K562 (cell line): ENCODE measurements at regions not wholly inside any gene's neighbourhood (a gene's known extent, or its start where the extent isn't known, plus 50 kb on each side); places are given as distances from the start of the nearest gene placed in this dataset.

Experiments
- ATAC-seq: fragments of 200-7000 bp; cut with Tn5 transposase; 3 replicates; pipeline ENCODE4 v1.9.1; 2020; ENCODE audit warnings: moderate library complexity
- BruUV-seq: library from RNA; stranded (reverse); fragments of 400-500 nt; replicated peaks from 2 replicates; lab custom pipeline; 2021; lab: Mats Ljungman, UMichigan
- CTCF ChIA-PET: fragments of 300-600 bp; formaldehyde crosslinking; extraction: SDS; loops from one replicate; lab custom pipeline; 2021; ENCODE audit warnings: low intra/inter-chr PET ratio; lab: Yijun Ruan, JAX
- POLR2A ChIA-PET: fragments of 300-600, 350-650 bp; sonication (Branson Sonifier 250); formaldehyde crosslinking; extraction: SDS; loops from one replicate; lab custom pipeline; 2021; ENCODE audit warnings: antibody characterized with exemption, inconsistent platforms; lab: Yijun Ruan, JAX
- DNase-seq, 4 experiments: peaks; one replicate each; pipeline versions ENCODE4 v3.0.0 to v3.0.0-alpha.2; 2011 to 2018; ENCODE audit warnings: low spot score in 3 of 4, mixed read lengths in 3 of 4; ENCODE audit errors: extremely low read depth in 1 of 4
- FAIRE-seq: peaks from 2 replicates; lab custom pipeline; 2011; peaks lifted over from hg19 to GRCh38; lab: Jason Lieb, UNC
- H2AFZ ChIP-seq: 2 replicates; pipeline ENCODE4 v1.6.0; 2011; ENCODE audit warnings: low read depth, low read length, control low read depth, inconsistent platforms
- H3K27ac ChIP-seq: fragments of 200-600 bp; 3 replicates; pipeline ENCODE4 v1.8.0; 2011; ENCODE audit warnings: low read depth, mild to moderate bottlenecking, control low read depth, inconsistent platforms, low read length, moderate library complexity, mixed read lengths; ENCODE audit errors: extremely low read depth
- H3K27me3 ChIP-seq, 2 experiments: fragments of 300-600 bp in 1 of 2; 2 replicates in 1 of 2; 3 replicates in 1 of 2; pipeline versions ENCODE4 v1.6.0 to v1.8.0; 2011; ENCODE audit warnings: inconsistent platforms in 2 of 2, low read length in 2 of 2, mild to moderate bottlenecking in 1 of 2, mixed read lengths in 1 of 2, moderate library complexity in 1 of 2; ENCODE audit not compliant: control insufficient read depth in 2 of 2, insufficient read depth in 2 of 2
- H3K36me3 ChIP-seq: fragments of 300-600 bp; 3 replicates; pipeline ENCODE4 v1.8.0; 2011; ENCODE audit warnings: mild to moderate bottlenecking, low read length, inconsistent platforms; ENCODE audit not compliant: control insufficient read depth, insufficient read depth
- H3K4me1 ChIP-seq, 2 experiments: fragments of 200-600 bp in 1 of 2; replicated peaks in 1 of 2; 2 replicates in 1 of 2; 3 replicates in 1 of 2; pipeline versions ENCODE4 v1.5.1 to v1.8.0; 2011; ENCODE audit warnings: inconsistent platforms in 2 of 2, low read length in 2 of 2, mild to moderate bottlenecking in 1 of 2, mixed read lengths in 1 of 2, moderate library complexity in 1 of 2; ENCODE audit not compliant: control insufficient read depth in 2 of 2, insufficient read depth in 2 of 2
- H3K4me2 ChIP-seq: 2 replicates; pipeline ENCODE4 v1.6.1; 2011; ENCODE audit warnings: low read length, control low read depth, inconsistent platforms, mixed read lengths; ENCODE audit not compliant: insufficient read depth
- H3K4me3 ChIP-seq: fragments of 200-600 bp; sonication (generic), shearing (Covaris generic); 2 replicates; pipeline ENCODE4 v1.5.1; 2016; ENCODE audit warnings: control low read depth, inconsistent platforms
- H3K79me2 ChIP-seq: fragments of 200-600 bp; 3 replicates; pipeline ENCODE4 v1.8.0; 2011; ENCODE audit warnings: low read length, inconsistent platforms; ENCODE audit not compliant: control insufficient read depth, insufficient read depth
- H3K9ac ChIP-seq, 2 experiments: 2 replicates each; pipeline versions ENCODE4 v1.6.0 to v1.6.1; 2011; ENCODE audit warnings: low read depth in 2 of 2, low read length in 2 of 2, control low read depth in 1 of 2, inconsistent platforms in 1 of 2, mild to moderate bottlenecking in 1 of 2, mixed read lengths in 1 of 2; ENCODE audit not compliant: insufficient read depth in 1 of 2
- H3K9me1 ChIP-seq: one replicate; pipeline ENCODE4 v1.6.0; 2011; ENCODE audit warnings: inconsistent platforms, mild to moderate bottlenecking, low read length, moderate library complexity; ENCODE audit not compliant: control insufficient read depth, insufficient read depth
- H3K9me3 ChIP-seq: replicated peaks from 2 replicates; pipeline ENCODE4 v1.5.1; 2011; ENCODE audit warnings: low read depth, low read length, inconsistent platforms; ENCODE audit not compliant: control insufficient read depth, insufficient read depth
- H4K20me1 ChIP-seq: replicated peaks from 2 replicates; pipeline ENCODE4 v1.6.1; 2011; ENCODE audit warnings: low read length, inconsistent platforms, mixed read lengths; ENCODE audit not compliant: control insufficient read depth, insufficient read depth
- AFF1 ChIP-seq, 2 experiments: fragments of 450-650 bp; IDR thresholded peaks; 2 replicates each; pipeline ENCODE4 v1.6.1; 2018; ENCODE audit warnings: mild to moderate bottlenecking in 2 of 2, low read depth in 1 of 2; ENCODE audit not compliant: partially characterized antibody in 2 of 2
- HSF4 ChIP-seq: fragments of 250-450 bp; sonication (Bioruptor Pico); IDR thresholded peaks from 2 replicates; pipeline ENCODE4 v2.1.2; 2022; ENCODE audit warnings: mild to moderate bottlenecking, moderate library complexity, borderline replicate concordance
- KLF1 ChIP-seq: fragments of 450-650 bp; IDR thresholded peaks from 2 replicates; pipeline ENCODE4 v1.6.1; 2016; ENCODE audit warnings: missing genetic modification characterization, missing compliant biosample characterization
- NRF1 ChIP-seq, 2 experiments: fragments of 450-650 bp; IDR thresholded peaks in 1 of 2; conservative IDR thresholded peaks in 1 of 2; 2 replicates each; pipeline ENCODE4 v1.6.1; 2014; ENCODE audit warnings: mild to moderate bottlenecking in 2 of 2
- PYGO2 ChIP-seq: fragments of 450-650 bp; IDR thresholded peaks from 2 replicates; pipeline ENCODE4 v1.6.1; 2016; ENCODE audit warnings: mild to moderate bottlenecking, missing genetic modification characterization, moderate library complexity, missing compliant biosample characterization
- RCOR1 ChIP-seq, 2 experiments: IDR thresholded peaks; 2 replicates each; pipeline ENCODE4 v1.6.1; 2012; ENCODE audit warnings: low read depth in 2 of 2, low read length in 2 of 2, borderline replicate concordance in 1 of 2, improper control_type of control experiment in 1 of 2
- TAF15 ChIP-seq: fragments of 200-400 bp; formaldehyde crosslinking; IDR thresholded peaks from 2 replicates; pipeline ENCODE4 v1.6.1; 2017; ENCODE audit warnings: mild to moderate bottlenecking, low read depth, low read length, moderate library complexity
- TEAD2 ChIP-seq: fragments of 450-650 bp; IDR thresholded peaks from 2 replicates; pipeline ENCODE4 v1.6.1; 2016; ENCODE audit warnings: missing genetic modification characterization, control low read depth, missing compliant biosample characterization
- ZNF239 ChIP-seq: fragments of 250-450 bp; sonication (Bioruptor Pico); IDR thresholded peaks from 2 replicates; pipeline ENCODE4 v1.4.0; 2020; ENCODE audit warnings: mild to moderate bottlenecking
- WGBS: fragments of 100-300 bp; shearing (Covaris generic); methylation state at CpG from one replicate; pipeline ENCODE4 v1.1.6; 2016; ENCODE audit warnings: low coverage, mixed read lengths; ENCODE audit not compliant: insufficient coverage; ENCODE audit errors: missing lambda C conversion rate; 5-methylcytosine and 5-hydroxymethylcytosine counted together
- in situ Hi-C: fragments of 300-500 bp; cut with MboI; formaldehyde crosslinking; loops from 4 replicates; pipeline ENCODE4 v1.15.0; 2018; ENCODE audit warnings: inconsistent platforms, mixed read lengths
- intact Hi-C: fragments of 100-400 bp; cut with micrococcal nuclease; formaldehyde crosslinking; loops from 2 replicates; pipeline ENCODE4 v1.14.2; 2022
- TF ChIP-seq, protein P1 (sequence below): fragments of 250-450 bp; sonication (Bioruptor Pico); IDR thresholded peaks from 2 replicates; pipeline ENCODE4 v1.8.0; 2021; ENCODE audit warnings: borderline replicate concordance, mild to moderate bottlenecking, moderate library complexity; ENCODE audit not compliant: poor library complexity, severe bottlenecking

GRCh38 chr18:29087616-29088246 lies 910.8 kb upstream of the CDH2 start:
- FAIRE-seq (no peak), ATAC-seq (no peak), DNase-seq (no peak)
- Histone ChIP-seq H3K27ac (no peak overlapping the region), H3K9me3 (no peaks in the 10 kb centered on the region), H3K9ac (no peak overlapping the region), H3K4me1 (no peaks in the 10 kb centered on the region), H4K20me1 (no peaks in the 10 kb centered on the region), H3K36me3 (no peaks in the 10 kb centered on the region), H3K4me2 (no peak overlapping the region), H3K27me3 (no peaks in the 10 kb centered on the region), H3K9me1 (no peaks in the 10 kb centered on the region), H3K79me2 (no peaks in the 10 kb centered on the region), H3K4me3 (no peak overlapping the region), H2AFZ (no peak overlapping the region)
- CTCF ChIA-PET: no interaction called here
- intact Hi-C loops (no loop called here), in situ Hi-C loops (no loop called here)
- BruUV-seq: no TSS peak
- POLR2A ChIA-PET: no interaction called here
- 1% methylated on average over 3 of the region's 3 CpGs for WGBS
- no peak for TF ChIP-seq TAF15
- TF ChIP-seq, protein P1, sequence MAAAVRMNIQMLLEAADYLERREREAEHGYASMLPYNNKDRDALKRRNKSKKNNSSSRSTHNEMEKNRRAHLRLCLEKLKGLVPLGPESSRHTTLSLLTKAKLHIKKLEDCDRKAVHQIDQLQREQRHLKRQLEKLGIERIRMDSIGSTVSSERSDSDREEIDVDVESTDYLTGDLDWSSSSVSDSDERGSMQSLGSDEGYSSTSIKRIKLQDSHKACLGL (CRISPR knock-in tag): no peak
- TF ChIP-seq PYGO2 (tag): no peak
- TF ChIP-seq NRF1 (conservative IDR thresholded peaks at IDR 0.05 in 1 of 2, IDR thresholded peaks at IDR 0.05 in 1 of 2): no peak
- TF ChIP-seq TEAD2: no peak
- TF ChIP-seq ZNF239: no peak
- no peak for TF ChIP-seq HSF4 (CRISPR knock-in tag)
- no peak for TF ChIP-seq RCOR1 (IDR thresholded peaks at IDR 0.05; ENCODE audit: borderline replicate concordance in 1 of 2, low read depth in 2 of 2, low read length in 2 of 2)
- TF ChIP-seq AFF1 (IDR thresholded peaks at IDR 0.05; ENCODE audit: low read depth in 1 of 2, partially characterized antibody in 2 of 2): no peak
- TF ChIP-seq KLF1: no peak
